GM19324 (cell line): ENCODE measurements at regions not wholly inside any gene's neighbourhood (a gene's known extent, or its start where the extent isn't known, plus 50 kb on each side); places are given as distances from the start of the nearest gene placed in this dataset.

Experiments used
- ATAC-seq: cut with Tn5 transposase; IDR thresholded peaks from one replicate; pipeline ENCODE4 v1.9.1; 2021; ENCODE audit warnings: mild to moderate bottlenecking, moderate library complexity; ENCODE audit not compliant: unreplicated experiment, low FRiP score

- ATAC-seq = no peak
These were observed 194.6 kb upstream of the ARID1B start for GRCh38 chr6:156582509-156582992.

GRCh38 chr6:156579564-156579963 is 197.6 kb upstream of the ARID1B start:
- ATAC-seq = no peak

- no peak for ATAC-seq
These were observed 199.4 kb upstream of the ARID1B start for GRCh38 chr6:156577749-156578148.

- ATAC-seq = no peak
These were observed 201.8 kb upstream of the ARID1B start for GRCh38 chr6:156575361-156575760.

- ATAC-seq = no peak
These were observed 212.4 kb upstream of the ARID1B start for GRCh38 chr6:156564807-156565149.

GRCh38 chr6:156564127-156564806 is 212.9 kb upstream of the ARID1B start:
- ATAC-seq = peak; percentile 85

GRCh38 chr6:156563714-156564113 is 213.5 kb upstream of the ARID1B start:
- no peak for ATAC-seq

- ATAC-seq = no peak
These were observed 214.5 kb upstream of the ARID1B start for GRCh38 chr6:156562636-156563035.

GRCh38 chr6:156562019-156562418 is 215.2 kb upstream of the ARID1B start:
- ATAC-seq = no peak

GRCh38 chr6:156560476-156560875 is 216.7 kb upstream of the ARID1B start:
- no peak for ATAC-seq

GRCh38 chr6:156559162-156559690 is 218.0 kb upstream of the ARID1B start:
- no peak for ATAC-seq

- no peak for ATAC-seq
These were observed 219.3 kb upstream of the ARID1B start for GRCh38 chr6:156557911-156558259.

- ATAC-seq = no peak
These were observed 219.8 kb upstream of the ARID1B start for GRCh38 chr6:156557251-156557910.

GRCh38 chr6:156556811-156557210 is 220.4 kb upstream of the ARID1B start:
- ATAC-seq = no peak

- ATAC-seq = no peak
These were observed 222.1 kb upstream of the ARID1B start for GRCh38 chr6:156555116-156555515.

GRCh38 chr6:156554160-156554559 is 223.0 kb upstream of the ARID1B start:
- ATAC-seq = no peak

- ATAC-seq = no peak
These were observed 224.3 kb upstream of the ARID1B start for GRCh38 chr6:156552849-156553248.

- no peak for ATAC-seq
These were observed 226.2 kb upstream of the ARID1B start for GRCh38 chr6:156550949-156551348.

GRCh38 chr6:156545931-156546330 is 231.2 kb upstream of the ARID1B start:
- ATAC-seq = no peak

GRCh38 chr6:156545021-156545420 is 232.2 kb upstream of the ARID1B start:
- no peak for ATAC-seq

GRCh38 chr6:156544046-156544445 is 233.1 kb upstream of the ARID1B start:
- ATAC-seq = no peak

- no peak for ATAC-seq
These were observed 233.7 kb upstream of the ARID1B start for GRCh38 chr6:156543431-156543830.
